Aorta (tissue), 5 donors: ENCODE measurements at regions not wholly inside any gene's neighbourhood (a gene's known extent, or its start where the extent isn't known, plus 50 kb on each side); places are given as distances from the start of the nearest gene placed in this dataset.
"Not testable (repeated sequence)": the region's sequence is repeated elsewhere in the genome, so short reads cannot be mapped to it uniquely, and the experiment has no call there.

Experiments used
- ATAC-seq: fragments of 200-7000 bp; cut with Tn5 transposase; one replicate; pipeline ENCODE4 v1.9.1; 2022; ENCODE audit warnings: moderate library complexity; ENCODE audit not compliant: low FRiP score
- DNase-seq, 2 donors: peaks; one replicate each; pipeline ENCODE4 v3.0.0-alpha.2; 2020
- H3K27ac ChIP-seq, 2 donors: one replicate each; pipeline ENCODE4 v1.5.1; 2013; ENCODE audit warnings: low read length in 2 of 2, mild to moderate bottlenecking in 2 of 2, moderate library complexity in 2 of 2, control low read depth in 1 of 2, inconsistent platforms in 1 of 2, low read depth in 1 of 2
- H3K27me3 ChIP-seq, 2 donors: one replicate each; pipeline ENCODE4 v1.6.1; 2013; ENCODE audit warnings: control low read depth in 1 of 2, low read length in 1 of 2, mild to moderate bottlenecking in 1 of 2, moderate library complexity in 1 of 2; ENCODE audit not compliant: insufficient read depth in 2 of 2, control insufficient read depth in 1 of 2
- H3K36me3 ChIP-seq, 2 donors: one replicate each; pipeline ENCODE4 v1.6.1; 2013; ENCODE audit warnings: control low read depth in 1 of 2, low read length in 1 of 2, mild to moderate bottlenecking in 1 of 2; ENCODE audit not compliant: insufficient read depth in 2 of 2, control insufficient read depth in 1 of 2
- H3K4me1 ChIP-seq, 2 donors: one replicate each; pipeline ENCODE4 v1.6.1; 2013; ENCODE audit warnings: low read length in 2 of 2, control low read depth in 1 of 2, mild to moderate bottlenecking in 1 of 2, moderate library complexity in 1 of 2; ENCODE audit not compliant: insufficient read depth in 2 of 2, control insufficient read depth in 1 of 2
- H3K4me3 ChIP-seq, 2 donors: one replicate each; pipeline ENCODE4 v1.5.1; 2013; ENCODE audit warnings: low read length in 2 of 2, control low read depth in 1 of 2, mild to moderate bottlenecking in 1 of 2
- H3K9me3 ChIP-seq: one replicate; pipeline ENCODE4 v1.6.1; 2013; ENCODE audit warnings: mild to moderate bottlenecking, low read length; ENCODE audit not compliant: control insufficient read depth
- WGBS, 2 donors: extraction: QIAGEN DNeasy Blood & Tissue Kit; methylation state at CpG; one replicate each; pipeline ENCODE4 v1.1.7; 2013; 5-methylcytosine and 5-hydroxymethylcytosine counted together
- intact Hi-C, 2 donors: fragments of 100-400 bp; cut with DNase I; formaldehyde crosslinking; loops; one replicate each; pipeline versions ENCODE4 v1.14.2 to v1.15.0; 2022
- donor health status: healthy with polysubstance abuse.
- donor health status: Bipolar disorder and iron deficiency.
- donor health status: DM: no; HTN: no; CAD: no.
- donor health status: DM: no; HTN: no; CAD: no.
- donor health status: DM: yes; HTN: yes; CAD: no.

DNA sequence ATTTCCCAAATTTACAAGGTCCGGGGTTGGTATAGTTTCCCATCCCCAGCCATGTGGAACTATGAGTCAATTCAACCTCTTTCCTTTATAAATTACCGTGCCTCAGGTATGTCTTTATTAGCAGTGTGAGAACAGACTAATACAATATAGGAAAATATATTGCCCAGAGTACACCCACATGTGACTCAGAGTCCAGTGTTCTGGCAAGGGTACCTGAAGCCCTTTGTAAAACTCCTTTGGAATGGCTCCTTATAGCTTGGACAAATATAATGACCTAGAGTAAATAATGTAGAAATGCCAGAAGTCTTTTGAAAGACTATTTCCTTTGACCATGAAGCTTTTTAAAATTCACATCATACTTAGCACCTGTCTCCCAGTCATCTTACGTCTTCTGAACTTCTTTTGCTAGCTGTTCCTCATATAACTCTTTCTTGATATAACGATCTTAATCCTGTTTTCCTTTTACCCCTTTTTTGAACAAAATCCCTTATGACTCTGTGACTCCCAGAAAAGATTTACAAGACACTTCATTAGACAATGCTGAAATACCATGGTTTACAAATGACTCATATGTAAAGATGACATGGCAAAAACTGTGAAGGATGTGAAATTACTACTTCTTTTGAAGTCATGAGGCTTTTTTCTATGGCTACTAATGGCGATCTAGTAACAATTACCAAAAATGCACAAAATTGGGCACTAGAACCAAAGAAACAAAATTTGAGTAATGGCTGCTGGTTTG, 408.9 kb downstream of the NAP1L3 start:
- WGBS, 2 donors, result 80 to 81% methylated on average over 5 of the region's 5 CpGs
- Histone ChIP-seq H3K4me1 (no peaks in the 10 kb centered on the region), H3K36me3 (no peaks in the 10 kb centered on the region), H3K27ac (no peak overlapping the region), H3K9me3 (no peaks in the 10 kb centered on the region), H3K4me3 (no peak overlapping the region), H3K27me3 (no peaks in the 10 kb centered on the region)
- DNase-seq, result no peak
- intact Hi-C loops, result no loop called here
- ATAC-seq, result no peak

DNA sequence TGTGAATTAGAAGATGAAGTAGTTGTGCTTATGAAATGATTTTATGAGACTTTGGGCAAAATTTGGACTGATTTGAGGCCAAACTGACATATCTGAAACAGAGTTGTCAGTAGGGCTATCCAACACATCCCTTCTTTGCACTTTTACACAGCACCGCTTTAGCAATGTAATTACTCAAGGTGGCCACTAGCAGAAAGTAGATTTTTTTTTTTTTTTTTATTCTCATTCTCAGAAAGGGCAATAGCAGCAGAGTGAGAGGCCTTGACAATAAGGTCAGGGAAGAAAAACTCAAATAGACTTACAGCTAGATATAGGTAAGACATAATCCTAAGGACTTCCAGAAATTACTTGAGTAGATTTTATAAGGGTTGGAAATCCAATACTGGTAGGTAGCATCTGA, 414.3 kb downstream of the NAP1L3 start:
- WGBS, 2 donors, result 64 to 73% methylated on average over 1 of the region's 1 CpG
- Histone ChIP-seq H3K27me3 (no peaks in the 10 kb centered on the region), H3K27ac (no peak overlapping the region), H3K9me3 (no peaks in the 10 kb centered on the region), H3K4me1 (no peaks in the 10 kb centered on the region), H3K4me3 (no peak overlapping the region), H3K36me3 (no peaks in the 10 kb centered on the region)
- ATAC-seq (no peak), DNase-seq (no peak)
- intact Hi-C loops, result no loop called here

DNA sequence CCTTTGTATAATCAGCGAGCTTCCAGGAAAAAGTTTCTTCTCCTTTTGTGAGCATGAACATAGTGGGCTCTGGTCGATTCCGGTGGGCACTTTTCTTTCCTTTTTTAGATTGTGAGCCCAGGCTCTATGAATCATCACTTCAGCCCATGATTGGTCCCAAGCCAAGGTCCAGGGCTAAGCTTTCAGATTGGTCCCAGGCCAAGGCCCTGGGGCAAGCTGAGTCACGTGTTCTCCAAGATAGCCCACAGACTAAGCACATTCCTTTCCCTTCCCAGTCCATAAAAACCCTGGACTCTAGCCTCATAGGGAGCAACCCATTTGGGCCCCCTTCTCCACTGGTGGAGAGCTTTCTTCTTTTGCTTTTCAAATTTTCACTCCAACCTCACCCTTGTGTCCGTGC, 430.5 kb downstream of the NAP1L3 start:
- intact Hi-C loops, result no loop called here
- Histone ChIP-seq H3K27ac (no peak overlapping the region), H3K36me3 (no peaks in the 10 kb centered on the region), H3K27me3 (no peaks in the 10 kb centered on the region), H3K4me1 (no peaks in the 10 kb centered on the region), H3K4me3 (no peak overlapping the region), H3K9me3 (no peaks in the 10 kb centered on the region)
- 62 to 74% methylated on average over 5 of the region's 5 CpGs for WGBS, 2 donors
- ATAC-seq, result no peak
- no peak for DNase-seq

DNA sequence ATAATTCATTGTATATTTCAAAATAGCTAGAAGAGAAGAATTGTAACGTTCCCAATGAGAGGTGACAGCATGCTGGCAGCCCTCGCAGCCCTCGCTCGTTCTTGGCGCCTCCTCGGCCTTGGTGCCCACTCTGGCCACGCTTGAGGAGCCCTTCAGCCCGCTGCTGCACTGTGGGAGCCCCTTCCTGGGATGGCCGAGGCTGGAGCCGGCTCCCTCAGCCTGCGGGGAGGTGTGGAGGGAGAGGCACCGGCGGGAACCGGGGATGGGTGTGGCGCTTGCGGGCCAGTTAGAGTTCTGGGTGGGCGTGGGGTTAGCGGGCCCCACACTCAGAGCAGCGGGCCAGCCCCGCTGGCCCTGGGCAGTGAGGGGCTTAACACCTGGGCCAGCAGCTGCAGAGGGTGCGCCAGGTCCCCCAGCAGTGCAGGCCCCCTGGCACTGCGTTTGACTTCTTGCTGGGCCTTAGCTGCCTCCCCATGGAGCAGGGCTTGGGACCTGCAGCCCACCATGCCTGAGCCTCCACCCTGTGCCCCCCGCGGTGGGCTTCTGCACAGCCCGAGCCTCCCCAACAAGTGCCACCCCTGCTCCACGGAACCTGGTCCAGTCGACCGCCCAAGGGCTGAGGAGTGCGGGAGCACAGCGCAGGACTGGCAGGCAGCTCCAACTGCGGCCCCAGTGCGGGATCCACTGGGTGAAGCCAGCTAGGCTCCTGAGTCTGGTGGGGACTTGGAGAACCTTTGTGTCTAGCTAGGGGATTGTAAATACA, 437.7 kb downstream of the NAP1L3 start:
- H3K4me3 ChIP-seq, H3K36me3 ChIP-seq, intact Hi-C loops, H3K4me1 ChIP-seq, H3K27me3 ChIP-seq, H3K27ac ChIP-seq, H3K9me3 ChIP-seq: not testable (repeated sequence)
- ATAC-seq (peak; percentile 50), DNase-seq (peak in 1 of 2 donors; percentile 59)
- 92 to 95% methylated on average over 32 of the region's 32 CpGs for WGBS, 2 donors

DNA sequence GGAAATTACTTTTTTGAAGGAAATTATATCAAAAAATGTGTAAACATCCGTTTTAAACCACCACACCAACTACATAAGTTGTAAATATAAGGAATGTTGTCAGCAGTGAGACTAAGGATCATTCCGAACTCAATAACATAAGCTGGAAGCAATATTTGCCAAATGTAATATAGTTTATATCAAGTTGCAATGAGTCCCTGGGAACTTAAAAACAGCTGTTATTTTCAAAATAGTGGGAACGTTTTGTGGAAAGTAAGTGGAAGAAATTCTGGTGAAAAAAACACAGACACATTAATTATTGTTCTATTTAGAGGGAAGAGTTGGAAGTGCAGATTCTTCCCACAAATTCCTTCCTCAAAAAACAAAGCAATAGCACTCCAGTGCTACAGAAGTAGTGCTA, 444.3 kb downstream of the NAP1L3 start:
- H3K4me1 ChIP-seq, result no peaks in the 10 kb centered on the region
- intact Hi-C loops, result no loop called here
- ATAC-seq (no peak), DNase-seq (no peak)
- 53 to 58% methylated on average over 3 of the region's 3 CpGs for WGBS, 2 donors
- H3K27me3 ChIP-seq, result no peaks in the 10 kb centered on the region
- H3K36me3 ChIP-seq, result no peaks in the 10 kb centered on the region
- H3K27ac ChIP-seq, result no peak overlapping the region
- H3K4me3 ChIP-seq, result no peak overlapping the region
- H3K9me3 ChIP-seq, result no peaks in the 10 kb centered on the region
